IPS-18a (cell line): ENCODE measurements at regions not wholly inside any gene's neighbourhood (a gene's known extent, or its start where the extent isn't known, plus 50 kb on each side); places are given as distances from the start of the nearest gene placed in this dataset.

ENCODE experiments used
- H3K27ac ChIP-seq: one replicate; pipeline ENCODE4 v1.5.1; 2013; ENCODE audit warnings: low read length
- H3K27me3 ChIP-seq: one replicate; pipeline ENCODE4 v1.6.1; 2013; ENCODE audit warnings: mild to moderate bottlenecking, low read length; ENCODE audit not compliant: control insufficient read depth, insufficient read depth
- H3K36me3 ChIP-seq: one replicate; pipeline ENCODE4 v1.6.1; 2013; ENCODE audit warnings: low read depth, low read length; ENCODE audit not compliant: control insufficient read depth
- H3K4me1 ChIP-seq: one replicate; pipeline ENCODE4 v1.6.1; 2013; ENCODE audit warnings: low read depth, low read length; ENCODE audit not compliant: control insufficient read depth
- H3K4me3 ChIP-seq: one replicate; pipeline ENCODE4 v1.5.1; 2013; ENCODE audit warnings: low read length
- H3K9ac ChIP-seq: one replicate; pipeline ENCODE4 v1.6.1; 2013; ENCODE audit warnings: mild to moderate bottlenecking, low read length, moderate library complexity
- H3K9me3 ChIP-seq: one replicate; pipeline ENCODE4 v1.6.1; 2013; ENCODE audit warnings: low read depth, low read length; ENCODE audit not compliant: control insufficient read depth

DNA sequence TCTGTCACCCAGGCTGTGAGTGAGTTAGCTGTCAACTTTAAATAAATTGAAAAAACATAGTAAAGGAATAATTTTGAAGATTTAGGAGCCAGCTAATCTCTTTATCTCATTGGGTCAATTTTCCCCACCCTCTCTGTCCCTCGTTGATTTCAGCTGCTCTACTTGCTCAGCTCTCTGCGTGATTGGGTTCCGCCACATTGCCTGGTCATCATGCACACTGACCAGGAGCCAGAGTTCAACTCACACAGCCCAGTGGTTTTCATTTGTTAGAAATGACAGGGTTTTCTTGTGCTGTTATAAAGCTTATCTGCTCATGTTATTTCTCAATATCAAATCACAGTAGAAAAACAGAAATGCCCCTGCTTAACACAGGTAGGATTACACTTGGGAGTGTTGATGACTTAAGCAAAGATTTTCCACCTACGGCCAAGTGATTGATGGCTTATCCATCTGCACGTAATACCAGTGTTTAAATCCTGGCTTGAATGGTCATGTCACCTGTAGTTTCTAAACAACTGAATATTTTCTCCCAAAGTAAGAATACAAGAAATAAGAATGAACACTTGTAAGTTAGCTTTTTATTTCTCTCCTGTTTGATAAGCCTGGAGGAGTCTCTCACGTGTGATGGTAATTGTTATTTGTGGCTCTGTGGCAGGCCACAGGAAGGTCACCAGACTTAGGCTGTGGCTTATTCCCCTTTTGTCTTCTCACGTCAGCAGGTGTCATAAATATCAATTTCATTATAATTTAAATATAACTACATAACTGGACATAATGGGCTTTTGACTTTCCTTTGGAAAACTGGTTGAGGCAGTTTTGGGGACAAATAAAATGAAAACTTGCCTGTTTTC is 367.2 kb upstream of the DDHD1 start:
- H3K4me1 ChIP-seq: no peaks in the 10 kb centered on the region
- H3K27me3 ChIP-seq: no peaks in the 10 kb centered on the region
- no peak overlapping the region for H3K27ac ChIP-seq
- H3K9me3 ChIP-seq: no peaks in the 10 kb centered on the region
- H3K4me3 ChIP-seq: no peak overlapping the region
- H3K36me3 ChIP-seq: no peaks in the 10 kb centered on the region
- no peak overlapping the region for H3K9ac ChIP-seq

DNA sequence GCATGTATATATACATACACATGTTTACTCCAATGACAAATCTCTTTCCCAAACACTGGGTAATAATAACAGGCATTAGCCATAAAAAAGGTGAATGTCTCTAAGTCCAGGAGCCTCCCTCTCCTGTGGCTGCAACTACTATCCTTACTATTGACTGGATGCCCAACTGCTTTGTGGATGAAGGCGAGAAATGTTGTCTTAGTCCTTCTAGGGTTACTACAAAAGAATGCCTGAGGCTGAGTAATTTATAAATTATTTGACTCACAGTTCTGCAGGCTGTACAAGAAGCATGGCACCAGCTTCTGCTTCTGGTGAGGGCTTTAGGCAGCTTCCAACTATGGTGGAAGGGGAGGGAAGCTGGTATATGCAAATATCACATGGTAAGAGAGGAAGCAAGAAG is 366.0 kb upstream of the DDHD1 start:
- Histone ChIP-seq H3K9ac (no peak overlapping the region), H3K9me3 (no peaks in the 10 kb centered on the region), H3K27ac (no peak overlapping the region), H3K36me3 (no peaks in the 10 kb centered on the region), H3K27me3 (no peaks in the 10 kb centered on the region), H3K4me1 (no peaks in the 10 kb centered on the region), H3K4me3 (no peak overlapping the region)

DNA sequence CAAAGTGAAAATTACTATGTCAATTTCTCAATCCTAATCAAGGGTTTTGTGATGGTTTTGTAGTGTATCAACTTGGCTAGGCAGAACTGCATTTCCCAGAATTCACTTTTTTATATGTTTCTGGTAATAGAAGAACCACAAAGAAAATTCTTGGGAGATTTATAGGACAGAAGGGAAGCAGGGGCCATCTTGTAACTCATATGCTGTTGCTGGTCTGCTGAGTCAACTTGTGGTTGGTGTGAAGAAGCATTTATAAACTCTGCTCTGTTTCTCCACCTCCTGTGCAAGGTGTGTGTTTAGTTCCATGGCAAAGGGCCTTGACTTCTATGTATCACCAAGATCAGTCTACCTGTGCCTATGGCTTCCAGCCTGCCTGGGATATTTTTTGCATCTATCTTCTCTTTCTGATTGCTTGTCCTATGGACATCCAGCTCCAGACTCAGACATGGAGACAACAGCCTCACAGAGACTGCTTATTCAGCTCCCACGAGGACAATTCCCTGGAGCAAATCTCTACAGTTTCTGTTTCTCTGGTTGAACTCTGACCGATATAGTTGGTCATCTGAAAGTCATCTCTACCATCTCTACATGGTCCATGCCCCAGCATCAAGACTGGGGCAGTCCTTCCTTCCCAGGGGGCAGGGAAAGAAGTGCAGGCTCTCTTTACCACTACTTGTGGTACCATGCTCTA is 364.3 kb upstream of the DDHD1 start:
- Histone ChIP-seq H3K4me1 (no peaks in the 10 kb centered on the region), H3K9me3 (no peaks in the 10 kb centered on the region), H3K9ac (no peak overlapping the region), H3K27ac (no peak overlapping the region), H3K4me3 (no peak overlapping the region), H3K36me3 (no peaks in the 10 kb centered on the region), H3K27me3 (no peaks in the 10 kb centered on the region)

DNA sequence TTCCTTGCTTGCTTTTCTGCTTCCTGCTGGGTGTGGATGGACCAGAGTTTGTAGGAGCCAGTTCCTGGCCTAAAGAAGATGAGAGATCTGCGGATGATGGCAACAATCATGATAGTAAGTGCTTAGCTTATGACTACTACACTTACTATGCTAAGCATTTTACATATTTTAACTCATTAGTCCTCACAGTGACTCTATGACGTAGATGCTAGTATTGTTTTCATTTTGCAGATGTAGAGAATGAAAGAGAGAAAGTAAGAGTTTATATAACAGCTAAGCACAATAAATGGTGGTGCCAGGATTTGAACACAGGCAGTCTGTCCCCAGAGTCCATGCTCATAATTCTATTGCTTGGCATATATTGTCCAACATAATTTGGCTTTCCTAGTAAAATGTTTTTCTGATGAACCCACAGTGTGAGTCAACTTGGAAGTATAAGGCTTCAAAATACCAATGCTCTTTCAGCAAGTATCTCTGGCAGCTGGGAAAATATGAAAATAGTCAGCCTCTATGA is 363.2 kb upstream of the DDHD1 start:
- Histone ChIP-seq H3K9me3 (no peaks in the 10 kb centered on the region), H3K27ac (no peak overlapping the region), H3K4me3 (no peak overlapping the region), H3K4me1 (no peaks in the 10 kb centered on the region), H3K36me3 (no peaks in the 10 kb centered on the region), H3K9ac (no peak overlapping the region), H3K27me3 (no peaks in the 10 kb centered on the region)

DNA sequence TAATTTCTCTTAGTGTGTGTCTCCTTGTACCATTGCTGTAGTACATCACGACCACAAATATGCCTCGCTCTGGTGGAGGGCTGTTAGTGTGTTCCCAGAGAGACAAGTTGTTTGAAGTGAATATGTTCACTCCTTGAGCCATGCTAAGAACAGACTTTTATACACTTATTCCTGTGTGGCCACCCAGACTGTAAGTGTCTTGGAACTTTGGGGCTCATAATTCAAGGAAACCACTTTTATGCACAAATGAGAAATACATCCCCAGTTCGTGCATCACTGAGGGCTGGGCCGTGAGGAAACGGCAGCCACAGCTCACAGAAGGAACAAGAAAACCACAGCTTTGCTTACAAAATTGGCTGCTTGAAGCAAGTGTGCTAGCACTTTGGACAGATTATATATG is 362.2 kb upstream of the DDHD1 start:
- Histone ChIP-seq H3K9ac (no peak overlapping the region), H3K36me3 (no peaks in the 10 kb centered on the region), H3K27me3 (no peaks in the 10 kb centered on the region), H3K27ac (no peak overlapping the region), H3K9me3 (no peaks in the 10 kb centered on the region), H3K4me1 (no peaks in the 10 kb centered on the region), H3K4me3 (no peak overlapping the region)

DNA sequence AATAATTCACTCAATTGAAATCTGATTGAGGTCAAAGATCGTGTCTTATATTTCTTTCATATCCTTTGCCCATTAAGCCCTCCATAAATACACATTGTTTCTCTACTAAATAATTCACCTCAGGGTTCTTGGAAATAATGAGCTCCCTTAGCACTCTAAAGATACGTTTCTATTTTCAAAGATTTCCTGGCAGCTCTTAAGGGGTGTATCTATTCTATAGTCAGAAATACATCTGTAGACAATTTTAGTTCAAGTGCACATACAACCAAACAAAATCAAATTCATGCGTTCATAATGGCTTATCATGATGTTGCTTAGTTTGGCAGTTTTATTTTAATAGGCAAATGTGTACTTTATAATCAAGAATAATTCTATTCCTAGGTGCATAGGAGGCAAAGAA is 361.1 kb upstream of the DDHD1 start:
- no peak overlapping the region for H3K27ac ChIP-seq
- no peak overlapping the region for H3K4me3 ChIP-seq
- H3K9ac ChIP-seq: no peak overlapping the region
- no peaks in the 10 kb centered on the region for H3K27me3 ChIP-seq
- no peaks in the 10 kb centered on the region for H3K4me1 ChIP-seq
- no peaks in the 10 kb centered on the region for H3K36me3 ChIP-seq
- H3K9me3 ChIP-seq: no peaks in the 10 kb centered on the region

DNA sequence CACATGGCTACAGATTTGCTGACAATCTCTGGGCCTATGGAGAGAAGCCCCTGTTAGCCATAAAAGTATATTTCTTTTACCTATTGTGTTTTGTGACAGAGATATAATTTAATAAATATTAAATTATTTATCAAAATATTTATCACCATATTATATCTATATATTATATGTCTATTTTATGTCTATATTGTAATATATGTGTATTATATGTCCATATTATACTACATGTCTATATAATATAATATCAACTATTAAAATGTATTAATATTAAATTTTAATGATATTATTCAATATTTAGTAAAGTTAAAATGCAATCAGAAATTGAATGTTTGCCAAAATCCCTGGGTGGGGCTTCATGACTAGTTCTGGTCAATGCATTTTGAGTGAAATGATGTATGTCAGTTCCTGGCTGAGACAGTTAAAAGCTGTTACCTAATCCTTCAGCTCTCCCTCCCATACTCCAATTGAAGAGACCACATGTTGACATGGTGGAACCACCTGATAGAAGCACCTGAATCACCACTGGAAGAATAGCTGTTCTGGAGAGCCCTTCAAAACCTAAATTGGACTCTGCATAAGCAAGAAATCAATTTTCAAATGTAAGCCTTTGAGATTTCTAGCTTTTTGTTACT is 357.3 kb upstream of the DDHD1 start:
- Histone ChIP-seq H3K9me3 (no peaks in the 10 kb centered on the region), H3K4me3 (no peak overlapping the region), H3K27ac (no peak overlapping the region), H3K4me1 (no peaks in the 10 kb centered on the region), H3K27me3 (no peaks in the 10 kb centered on the region), H3K36me3 (no peaks in the 10 kb centered on the region), H3K9ac (no peak overlapping the region)

DNA sequence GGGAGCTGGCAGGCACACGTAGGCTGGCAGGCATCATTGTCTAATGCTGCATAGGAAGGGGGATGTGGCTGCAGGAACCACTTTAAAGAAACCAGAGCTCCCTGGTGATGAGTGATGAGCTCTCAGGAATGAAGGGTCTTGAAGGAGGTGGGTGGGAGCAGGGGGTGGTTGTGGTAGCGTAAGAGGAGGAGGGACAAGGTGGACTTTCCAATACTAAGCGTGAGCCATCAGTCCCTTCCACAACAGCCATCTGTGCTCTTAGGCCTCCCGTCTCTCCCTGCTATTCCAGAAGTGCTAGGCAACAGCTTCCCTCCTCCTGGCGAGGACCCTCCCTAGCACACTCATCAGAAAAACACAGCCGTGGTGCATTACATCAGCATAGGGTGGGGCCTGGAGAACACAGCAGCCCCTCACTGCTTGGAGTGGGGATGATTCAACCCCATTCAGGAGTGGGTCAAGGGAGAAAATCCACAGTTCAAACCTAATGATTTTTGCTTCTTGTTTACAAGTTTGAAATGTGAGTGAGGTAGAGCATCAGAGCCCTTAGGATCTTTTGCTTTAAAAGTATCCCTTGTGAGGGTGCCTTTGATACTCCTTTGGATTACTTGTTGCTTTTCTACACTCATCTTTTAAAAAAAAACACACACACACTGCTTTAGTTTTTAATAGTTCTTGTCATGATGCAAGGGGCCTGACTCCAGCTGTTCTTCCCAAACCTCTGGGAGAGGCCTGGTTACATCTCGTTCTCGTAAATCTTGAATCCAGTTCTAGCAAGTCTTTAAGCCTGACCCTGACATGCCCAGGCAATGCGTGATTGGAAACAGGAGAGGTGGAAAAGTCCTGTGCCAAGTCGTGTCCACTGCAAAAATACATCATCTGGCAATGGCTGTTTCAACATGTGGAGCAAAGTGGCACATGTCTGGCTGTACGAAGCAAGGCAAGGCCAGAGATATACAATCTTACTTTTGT is 356.4 kb upstream of the DDHD1 start:
- Histone ChIP-seq H3K4me1 (no peaks in the 10 kb centered on the region), H3K27ac (no peak overlapping the region), H3K27me3 (no peaks in the 10 kb centered on the region), H3K9ac (no peak overlapping the region), H3K36me3 (no peaks in the 10 kb centered on the region), H3K4me3 (no peak overlapping the region), H3K9me3 (no peaks in the 10 kb centered on the region)

DNA sequence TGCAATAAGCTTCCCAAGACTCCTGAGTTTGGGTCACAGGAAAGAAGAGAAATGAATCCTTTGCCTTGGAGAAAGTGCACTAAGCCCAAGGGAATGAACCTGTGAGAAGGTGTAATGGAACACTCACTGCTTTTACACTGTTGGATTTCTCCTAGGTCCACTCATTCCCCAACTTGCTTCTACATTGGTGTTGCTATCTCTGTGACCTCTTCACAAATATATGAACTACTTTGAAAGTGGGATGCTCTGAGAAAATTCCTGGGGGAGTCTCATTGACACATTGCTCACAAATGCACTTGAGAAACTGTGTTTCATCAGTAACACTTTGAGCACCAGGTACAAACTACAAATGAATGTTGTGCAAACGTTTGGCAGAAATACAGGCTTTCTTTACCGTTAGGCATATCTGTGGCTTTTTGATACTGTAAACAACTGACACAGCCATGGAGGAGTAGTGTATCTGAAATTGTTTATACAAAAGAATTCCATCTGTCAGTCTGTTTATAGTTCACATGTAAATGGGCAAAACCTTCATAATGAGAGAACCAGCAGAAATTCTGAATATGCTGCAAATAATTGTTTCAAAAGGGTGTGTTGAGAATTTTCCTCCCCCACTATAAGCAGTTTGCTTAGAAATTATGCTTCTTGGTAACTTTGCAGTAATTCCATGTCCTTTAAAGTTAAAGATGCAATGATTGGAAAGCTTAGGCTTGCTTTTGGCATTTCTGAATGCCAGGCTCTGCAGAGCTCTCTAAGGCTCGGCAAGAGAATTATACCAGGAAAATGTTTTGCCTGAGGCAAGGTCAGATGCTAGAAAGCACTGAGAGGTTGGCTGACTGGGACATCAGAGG is 348.5 kb upstream of the DDHD1 start:
- no peaks in the 10 kb centered on the region for H3K36me3 ChIP-seq
- no peak overlapping the region for H3K9ac ChIP-seq
- H3K27ac ChIP-seq: no peak overlapping the region
- H3K9me3 ChIP-seq: peaks cover 5% of the 10 kb centered on the region
- no peak overlapping the region for H3K4me3 ChIP-seq
- no peaks in the 10 kb centered on the region for H3K4me1 ChIP-seq
- no peaks in the 10 kb centered on the region for H3K27me3 ChIP-seq

DNA sequence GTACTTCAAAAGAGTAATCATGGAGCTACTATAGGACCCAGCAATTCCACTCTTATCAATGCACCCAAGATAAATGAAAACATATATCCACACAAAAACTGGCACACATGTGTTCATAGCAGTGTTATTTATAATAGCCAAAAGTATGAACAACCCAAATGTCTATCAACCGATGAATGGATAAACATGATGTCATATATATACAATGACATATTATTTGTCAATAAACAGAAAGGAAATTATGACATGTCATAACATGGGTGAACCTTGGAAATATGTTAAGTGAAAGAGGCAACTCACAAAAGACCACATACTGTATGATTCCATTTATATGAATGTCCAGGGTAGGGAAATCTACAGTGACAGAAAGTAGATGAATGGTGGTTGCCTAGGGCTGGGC is 347.1 kb upstream of the DDHD1 start:
- Histone ChIP-seq H3K36me3 (no peaks in the 10 kb centered on the region), H3K9ac (no peak overlapping the region), H3K9me3 (peaks cover 5% of the 10 kb centered on the region)

More for the DNA sequence above, 347.1 kb upstream of the DDHD1 start:
- no peak overlapping the region for H3K27ac ChIP-seq
- no peaks in the 10 kb centered on the region for H3K4me1 ChIP-seq
- H3K27me3 ChIP-seq: no peaks in the 10 kb centered on the region
- H3K4me3 ChIP-seq: no peak overlapping the region
